Neuronal stem cell (in vitro differentiated cells): ENCODE measurements at regions not wholly inside any gene's neighbourhood (a gene's known extent, or its start where the extent isn't known, plus 50 kb on each side); places are given as distances from the start of the nearest gene placed in this dataset.

Experiments
- DNase-seq: peaks from one replicate; pipeline ENCODE4 v3.0.0-alpha.2; 2013; ENCODE audit warnings: low spot score
- H2AFZ ChIP-seq: one replicate; pipeline ENCODE4 v1.6.1; 2013; ENCODE audit warnings: mild to moderate bottlenecking, low read length, inconsistent platforms
- H2AK5ac ChIP-seq: 2 replicates; pipeline ENCODE4 v1.6.1; 2013; ENCODE audit warnings: low read depth, mild to moderate bottlenecking, inconsistent platforms, low read length, moderate library complexity, mixed read lengths
- H2BK120ac ChIP-seq: 2 replicates; pipeline ENCODE4 v1.6.1; 2013; ENCODE audit warnings: low read depth, mild to moderate bottlenecking, inconsistent platforms, low read length, moderate library complexity, mixed read lengths
- H2BK12ac ChIP-seq: one replicate; pipeline ENCODE4 v1.6.1; 2013; ENCODE audit warnings: low read length, inconsistent platforms
- H2BK15ac ChIP-seq: 2 replicates; pipeline ENCODE4 v1.6.1; 2013; ENCODE audit warnings: mild to moderate bottlenecking, low read length, inconsistent platforms, mixed read lengths
- H2BK5ac ChIP-seq: one replicate; pipeline ENCODE4 v1.6.1; 2013; ENCODE audit warnings: inconsistent platforms, mild to moderate bottlenecking, low read length, moderate library complexity
- H3K14ac ChIP-seq: one replicate; pipeline ENCODE4 v1.6.1; 2013; ENCODE audit warnings: low read length, inconsistent platforms
- H3K18ac ChIP-seq: 2 replicates; pipeline ENCODE4 v1.6.1; 2013; ENCODE audit warnings: low read length, inconsistent platforms
- H3K23ac ChIP-seq: 2 replicates; pipeline ENCODE4 v1.6.1; 2013; ENCODE audit warnings: low read depth, mild to moderate bottlenecking, mixed read lengths, low read length, inconsistent platforms; ENCODE audit not compliant: poor library complexity
- H3K27ac ChIP-seq: replicated peaks from 3 replicates; pipeline ENCODE4 v1.5.1; 2013; ENCODE audit warnings: low read length, inconsistent platforms
- H3K27me3 ChIP-seq, 3 experiments: 2 replicates each; pipeline ENCODE4 v1.6.1; 2013; ENCODE audit warnings: low read length in 3 of 3, mild to moderate bottlenecking in 2 of 3, inconsistent platforms in 1 of 3, low read depth in 1 of 3, mixed read lengths in 1 of 3, moderate library complexity in 1 of 3; ENCODE audit not compliant: control insufficient read depth in 3 of 3, insufficient read depth in 3 of 3
- H3K36me3 ChIP-seq, 2 donors: replicated peaks in 1 of 2; 2 replicates each; pipeline ENCODE4 v1.6.1; 2013; ENCODE audit warnings: low read length in 2 of 2; ENCODE audit not compliant: control insufficient read depth in 2 of 2, insufficient read depth in 2 of 2
- H3K4ac ChIP-seq: 2 replicates; pipeline ENCODE4 v1.6.1; 2013; ENCODE audit warnings: inconsistent platforms, mild to moderate bottlenecking, low read length, moderate library complexity
- H3K4me1 ChIP-seq, 2 donors: 1 replicate in 1 of 2; 2 replicates in 1 of 2; pipeline ENCODE4 v1.6.1; 2013; ENCODE audit warnings: low read length in 2 of 2, low read depth in 1 of 2; ENCODE audit not compliant: control insufficient read depth in 2 of 2, insufficient read depth in 1 of 2
- H3K4me2 ChIP-seq: one replicate; pipeline ENCODE4 v1.6.1; 2013; ENCODE audit warnings: mild to moderate bottlenecking, low read length, inconsistent platforms; ENCODE audit not compliant: insufficient read depth, poor library complexity, severe bottlenecking
- H3K4me3 ChIP-seq, 2 donors: 2 replicates each; pipeline ENCODE4 v1.5.1; 2013; ENCODE audit warnings: low read length in 2 of 2, mild to moderate bottlenecking in 2 of 2, inconsistent platforms in 1 of 2, moderate library complexity in 1 of 2
- H3K79me1 ChIP-seq: one replicate; pipeline ENCODE4 v1.6.1; 2013; ENCODE audit warnings: low read depth, mild to moderate bottlenecking, inconsistent platforms, low read length, moderate library complexity
- H3K9ac ChIP-seq: one replicate; pipeline ENCODE4 v1.6.1; 2013; ENCODE audit warnings: mild to moderate bottlenecking, low read depth, low read length, inconsistent platforms; ENCODE audit not compliant: poor library complexity
- H3K9me3 ChIP-seq, 2 donors: replicated peaks in 1 of 2; 2 replicates each; pipeline versions ENCODE3 to v1.6.1; 2013; ENCODE audit warnings: low read length in 2 of 2, mild to moderate bottlenecking in 2 of 2, inconsistent platforms in 1 of 2, low read depth in 1 of 2, mixed read lengths in 1 of 2, moderate library complexity in 1 of 2; ENCODE audit not compliant: control insufficient read depth in 2 of 2, insufficient read depth in 1 of 2
- H4K8ac ChIP-seq: one replicate; pipeline ENCODE4 v1.6.1; 2013; ENCODE audit warnings: low read depth, mild to moderate bottlenecking, inconsistent platforms, low read length, moderate library complexity
- H4K91ac ChIP-seq: one replicate; pipeline ENCODE4 v1.6.1; 2013; ENCODE audit warnings: low read length, low read depth, mild to moderate bottlenecking, inconsistent platforms; ENCODE audit not compliant: poor library complexity
- WGBS, 2 donors: extraction: QIAGEN DNeasy Blood & Tissue Kit; methylation state at CpG; one replicate each; pipeline ENCODE4 v1.1.7; 2013; ENCODE audit warnings: missing lambda C conversion rate in 2 of 2, mixed read lengths in 1 of 2; ENCODE audit not compliant: insufficient read length in 2 of 2, insufficient replicate concordance in 1 of 2; ENCODE audit errors: extremely low coverage in 2 of 2; 5-methylcytosine and 5-hydroxymethylcytosine counted together

GRCh38 chr7:52107355-52107754 is 790.7 kb upstream of the COBL start:
- Histone ChIP-seq H2AK5ac (no peak overlapping the region), H2BK120ac (no peak overlapping the region), H3K36me3 (no peaks in the 10 kb centered on the region), H3K9me3 (no peaks in the 10 kb centered on the region), H2BK15ac (no peak overlapping the region), H4K91ac (no peak overlapping the region), H3K79me1 (no peaks in the 10 kb centered on the region), H3K9ac (peak overlapping the region; percentile 37), H4K8ac (no peak overlapping the region), H3K23ac (no peak overlapping the region), H2BK12ac (no peak overlapping the region), H2BK5ac (no peak overlapping the region), H2AFZ (no peak overlapping the region), H3K27ac (no peak overlapping the region), H3K4me1 (no peaks in the 10 kb centered on the region), H3K14ac (no peak overlapping the region), H3K4ac (no peak overlapping the region), H3K4me3 (no peak overlapping the region), H3K27me3 (no peaks in the 10 kb centered on the region), H3K4me2 (no peak overlapping the region), H3K18ac (no peak overlapping the region)
- no peak for DNase-seq
- no CpG with 5 or more reads among the region's 5 CpGs for WGBS, 2 donors

DNA sequence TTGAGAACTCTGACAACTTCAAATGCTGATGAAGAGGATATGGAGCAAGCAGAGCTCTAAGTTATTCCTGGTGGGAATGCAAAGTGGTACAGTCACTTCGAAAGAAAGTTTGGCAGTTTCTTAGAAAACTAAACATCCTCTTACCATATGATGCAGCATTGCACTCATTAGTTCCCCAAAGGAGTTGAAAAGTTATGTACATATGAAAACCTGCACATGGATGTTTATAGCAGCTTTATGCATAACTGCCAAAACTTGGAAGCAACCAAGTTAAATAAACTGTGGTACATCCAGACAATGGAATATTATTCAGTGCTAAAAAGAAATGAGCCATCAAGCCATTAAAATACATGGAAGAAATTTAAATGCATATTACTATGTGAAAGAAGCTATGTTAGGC is 779.3 kb upstream of the COBL start:
- WGBS, 2 donors: no CpG with 5 or more reads among the region's 1 CpG

GRCh38 chr7:52091996-52092395 is 775.4 kb upstream of the COBL start:
- H2AK5ac ChIP-seq: no peak overlapping the region
- no peak overlapping the region for H3K27ac ChIP-seq
- no peak overlapping the region for H3K4ac ChIP-seq
- H3K36me3 ChIP-seq: no peaks in the 10 kb centered on the region
- H2AFZ ChIP-seq: peak overlapping the region; percentile 36
- H3K18ac ChIP-seq: no peak overlapping the region
- no peak overlapping the region for H4K91ac ChIP-seq
- no peak overlapping the region for H2BK5ac ChIP-seq
- peaks cover 6% of the 10 kb centered on the region in 2 donors for H3K4me1 ChIP-seq
- H3K4me2 ChIP-seq: no peak overlapping the region
- no peak overlapping the region for H4K8ac ChIP-seq
- H2BK12ac ChIP-seq: no peak overlapping the region
- DNase-seq: no peak
- no peaks in the 10 kb centered on the region for H3K27me3 ChIP-seq
- peaks cover 0 to 4% of the 10 kb centered on the region in 2 donors for H3K9me3 ChIP-seq
- no peak overlapping the region for H3K23ac ChIP-seq
- WGBS, 2 donors: no CpG with 5 or more reads among the region's 2 CpGs
- no peak overlapping the region for H3K4me3 ChIP-seq
- no peaks in the 10 kb centered on the region for H3K79me1 ChIP-seq
- no peak overlapping the region for H2BK15ac ChIP-seq
- no peak overlapping the region for H3K14ac ChIP-seq
- no peak overlapping the region for H2BK120ac ChIP-seq
- H3K9ac ChIP-seq: no peak overlapping the region

More for the DNA sequence above, 779.3 kb upstream of the COBL start:
- no peak overlapping the region for H2BK15ac ChIP-seq
- H3K23ac ChIP-seq: no peak overlapping the region
- H2BK12ac ChIP-seq: no peak overlapping the region
- H3K27ac ChIP-seq: no peak overlapping the region
- H4K91ac ChIP-seq: no peak overlapping the region
- no peak overlapping the region for H3K4ac ChIP-seq
- H3K36me3 ChIP-seq: no peaks in the 10 kb centered on the region
- DNase-seq: no peak
- no peak overlapping the region for H4K8ac ChIP-seq
- H3K4me1 ChIP-seq: peaks cover 2 to 6% of the 10 kb centered on the region in 2 donors
- no peak overlapping the region for H2AFZ ChIP-seq
- H3K79me1 ChIP-seq: no peaks in the 10 kb centered on the region
- H3K4me3 ChIP-seq: no peak overlapping the region
- no peaks in the 10 kb centered on the region for H3K27me3 ChIP-seq
- no peak overlapping the region for H2BK120ac ChIP-seq
- no peak overlapping the region for H3K9ac ChIP-seq
- no peak overlapping the region for H3K4me2 ChIP-seq
- peaks cover 0 to 9% of the 10 kb centered on the region in 2 donors for H3K9me3 ChIP-seq
- no peak overlapping the region for H2BK5ac ChIP-seq
- H2AK5ac ChIP-seq: no peak overlapping the region
- no peak overlapping the region for H3K14ac ChIP-seq
- no peak overlapping the region for H3K18ac ChIP-seq

- H2BK12ac ChIP-seq: no peak overlapping the region
- no peak for DNase-seq
- peak overlapping the region; percentile 48 for H2AFZ ChIP-seq
- no peak overlapping the region for H2AK5ac ChIP-seq
- H3K23ac ChIP-seq: no peak overlapping the region
- no peaks in the 10 kb centered on the region for H3K36me3 ChIP-seq
- no peak overlapping the region for H3K18ac ChIP-seq
- no peak overlapping the region for H3K4me3 ChIP-seq
- no peak overlapping the region for H2BK120ac ChIP-seq
- no peak overlapping the region for H4K8ac ChIP-seq
- no peak overlapping the region for H2BK5ac ChIP-seq
- no peak overlapping the region for H4K91ac ChIP-seq
- H3K9ac ChIP-seq: no peak overlapping the region
- no peak overlapping the region for H3K14ac ChIP-seq
- H3K9me3 ChIP-seq: no peaks in the 10 kb centered on the region
- no peaks in the 10 kb centered on the region for H3K79me1 ChIP-seq
- no CpG with 5 or more reads among the region's 6 CpGs for WGBS, 2 donors
- no peak overlapping the region for H3K27ac ChIP-seq
- H3K4me2 ChIP-seq: no peak overlapping the region
- H2BK15ac ChIP-seq: no peak overlapping the region
- no peak overlapping the region for H3K4ac ChIP-seq
- no peaks in the 10 kb centered on the region for H3K27me3 ChIP-seq
- peaks cover 6% of the 10 kb centered on the region in 2 donors for H3K4me1 ChIP-seq
Measured at GRCh38 chr7:52091101-52091500, 774.5 kb upstream of the COBL start.
